ENCODE measurements at regions not wholly inside any gene's neighbourhood (a gene's known extent, or its start where the extent isn't known, plus 50 kb on each side); places are given as distances from the start of the nearest gene placed in this dataset.

GRCh38 chr12:76275511-76276093, 72.6 kb downstream of the BBS10 start:
- TF ChIP-seq CTCF (IDR thresholded peaks at IDR 0.05; ENCODE audit: low read depth, low read length, poor library complexity, severe bottlenecking), result no peak
- no peak for TF ChIP-seq EZH2phosphoT487 (IDR thresholded peaks at IDR 0.05; ENCODE audit: borderline replicate concordance, low read length)
